ENCODE measurements at regions not wholly inside any gene's neighbourhood (a gene's known extent, or its start where the extent isn't known, plus 50 kb on each side); places are given as distances from the start of the nearest gene placed in this dataset.

DNA sequence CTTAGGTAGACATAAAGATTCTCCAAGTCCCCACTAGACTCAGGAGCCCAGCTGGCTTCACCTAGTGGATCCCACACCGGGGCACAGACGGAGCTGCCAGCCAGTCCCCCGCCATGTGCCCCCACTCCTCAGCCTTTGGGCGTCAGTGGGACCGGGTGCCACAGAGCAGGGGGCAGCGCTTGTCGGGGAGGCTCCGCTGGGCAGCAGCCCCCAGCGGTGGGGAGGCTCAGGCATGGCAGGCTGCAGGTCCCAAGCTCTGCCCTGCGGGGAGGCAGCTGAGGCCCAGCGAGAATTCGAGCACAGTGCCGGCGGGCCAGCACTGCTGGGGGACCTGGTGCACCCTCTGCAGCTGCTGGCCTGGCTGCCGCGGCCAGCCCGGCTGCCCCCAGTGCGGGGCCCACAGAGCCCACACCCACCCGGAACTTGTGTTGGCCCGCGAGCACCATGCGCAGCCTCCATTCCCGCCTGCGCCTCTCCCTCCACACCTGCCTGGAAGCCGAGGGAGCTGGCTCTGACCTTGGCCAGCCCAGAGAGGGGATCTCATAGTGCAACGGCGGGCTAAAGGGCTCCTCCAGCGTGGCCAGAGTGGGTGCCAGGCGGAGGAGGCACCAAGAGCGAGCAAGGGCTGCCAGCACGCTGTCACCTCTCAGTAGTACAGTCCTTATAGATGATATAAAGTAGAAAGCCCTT, 390.7 kb downstream of the PLK2 start:
- Histone ChIP-seq H4K20me1 (ENCODE audit: insufficient read depth, low read length) (no peaks in the 10 kb centered on the region), H2AFZ (ENCODE audit: low read length) (no peak overlapping the region), H3K4me1 (ENCODE audit: low read length) (peaks cover 60% of the 10 kb centered on the region), H3K27ac (ENCODE audit: low read length) (no peak overlapping the region), H3K9ac (ENCODE audit: low read length) (no peak overlapping the region), H3K9me3 (replicated peaks; ENCODE audit: insufficient read depth, low read length) (no peaks in the 10 kb centered on the region), H3K79me2 (ENCODE audit: low read length) (no peaks in the 10 kb centered on the region), H3K4me2 (ENCODE audit: low read depth, low read length) (no peak overlapping the region), H3F3A (ENCODE audit: insufficient read depth, low read length) (peaks cover 28% of the 10 kb centered on the region), H3K4me3 (ENCODE audit: low read length) (no peak overlapping the region), H3K27me3 (replicated peaks; ENCODE audit: insufficient read depth, low read length) (no peaks in the 10 kb centered on the region), H3K9me2 (replicated peaks; ENCODE audit: insufficient read depth, low read length) (no peaks in the 10 kb centered on the region), H3K36me3 (replicated peaks; ENCODE audit: insufficient read depth, low read length) (no peaks in the 10 kb centered on the region)
- TF ChIP-seq, protein P1, sequence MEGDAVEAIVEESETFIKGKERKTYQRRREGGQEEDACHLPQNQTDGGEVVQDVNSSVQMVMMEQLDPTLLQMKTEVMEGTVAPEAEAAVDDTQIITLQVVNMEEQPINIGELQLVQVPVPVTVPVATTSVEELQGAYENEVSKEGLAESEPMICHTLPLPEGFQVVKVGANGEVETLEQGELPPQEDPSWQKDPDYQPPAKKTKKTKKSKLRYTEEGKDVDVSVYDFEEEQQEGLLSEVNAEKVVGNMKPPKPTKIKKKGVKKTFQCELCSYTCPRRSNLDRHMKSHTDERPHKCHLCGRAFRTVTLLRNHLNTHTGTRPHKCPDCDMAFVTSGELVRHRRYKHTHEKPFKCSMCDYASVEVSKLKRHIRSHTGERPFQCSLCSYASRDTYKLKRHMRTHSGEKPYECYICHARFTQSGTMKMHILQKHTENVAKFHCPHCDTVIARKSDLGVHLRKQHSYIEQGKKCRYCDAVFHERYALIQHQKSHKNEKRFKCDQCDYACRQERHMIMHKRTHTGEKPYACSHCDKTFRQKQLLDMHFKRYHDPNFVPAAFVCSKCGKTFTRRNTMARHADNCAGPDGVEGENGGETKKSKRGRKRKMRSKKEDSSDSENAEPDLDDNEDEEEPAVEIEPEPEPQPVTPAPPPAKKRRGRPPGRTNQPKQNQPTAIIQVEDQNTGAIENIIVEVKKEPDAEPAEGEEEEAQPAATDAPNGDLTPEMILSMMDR (IDR thresholded peaks at IDR 0.05; ENCODE audit: low read length): no peak
- DNase-seq: no peak

DNA sequence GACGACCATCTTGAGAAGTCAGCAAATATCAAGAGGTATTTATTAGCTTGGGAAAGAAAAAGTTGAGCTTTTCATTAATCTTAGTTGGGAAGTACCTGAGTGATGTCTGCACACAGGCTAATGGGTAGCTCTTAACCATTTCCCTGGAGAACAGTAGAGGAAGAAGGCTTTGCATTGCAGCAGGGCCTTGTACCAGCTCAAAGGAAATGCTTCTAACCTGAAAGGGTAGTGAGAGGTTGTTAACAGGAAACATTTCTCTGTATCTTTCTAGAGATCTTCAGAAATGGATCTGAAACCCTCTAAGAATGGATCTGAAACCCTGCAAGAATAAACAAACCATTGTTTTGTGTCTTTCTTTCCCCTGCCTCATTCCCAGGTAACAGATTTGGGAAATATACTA, 393.3 kb downstream of the PLK2 start:
- H3K4me2 ChIP-seq (ENCODE audit: low read depth, low read length): peak overlapping the region; percentile 46; the same call in 1 of the 2 replicates
- peak; percentile 71 for DNase-seq

DNA sequence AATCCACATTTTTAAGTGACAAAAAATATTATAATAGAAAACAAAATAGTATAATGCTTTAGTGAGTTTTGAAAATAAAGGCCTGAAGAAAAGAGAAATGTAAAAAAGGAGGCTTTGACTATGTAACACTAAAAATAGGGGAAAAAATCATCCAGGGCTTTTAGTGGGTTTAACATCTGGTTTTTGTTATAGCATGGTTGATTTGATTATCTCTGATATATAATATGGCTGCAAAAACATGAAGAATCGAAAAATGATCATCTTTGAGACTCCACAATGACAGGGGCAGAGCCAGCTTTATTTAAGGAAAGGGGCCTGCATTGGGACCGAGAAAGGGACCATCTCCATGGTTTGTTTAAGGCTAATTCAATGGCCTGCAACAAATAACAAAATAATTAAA, 393.8 kb downstream of the PLK2 start:
- H3K4me1 ChIP-seq (ENCODE audit: low read length): peaks cover 49% of the 10 kb centered on the region
- H3K4me3 ChIP-seq (ENCODE audit: low read length): no peak overlapping the region
- no peaks in the 10 kb centered on the region for H3K9me3 ChIP-seq (replicated peaks; ENCODE audit: insufficient read depth, low read length)
- no peak overlapping the region for H3K9ac ChIP-seq (ENCODE audit: low read length)
- no peak overlapping the region for H2AFZ ChIP-seq (ENCODE audit: low read length)
- peak overlapping the region; percentile 50; the same call in 1 of the 2 replicates for H3K27ac ChIP-seq (ENCODE audit: low read length)
- peak overlapping the region; percentile 46; the same call in 1 of the 2 replicates for H3K4me2 ChIP-seq (ENCODE audit: low read depth, low read length)
- H3K36me3 ChIP-seq (replicated peaks; ENCODE audit: insufficient read depth, low read length): no peaks in the 10 kb centered on the region
- no peaks in the 10 kb centered on the region for H3K27me3 ChIP-seq (replicated peaks; ENCODE audit: insufficient read depth, low read length)
- H4K20me1 ChIP-seq (ENCODE audit: insufficient read depth, low read length): no peaks in the 10 kb centered on the region
- TF ChIP-seq, protein P1 (IDR thresholded peaks at IDR 0.05; ENCODE audit: low read length): no peak
- TF ChIP-seq EZH2phosphoT487 (IDR thresholded peaks at IDR 0.05; ENCODE audit: low read length) (no peak), EZH2 (optimal IDR thresholded peaks at IDR 0.05; ENCODE audit: low read depth, low read length) (no peak)
- H3K9me2 ChIP-seq (replicated peaks; ENCODE audit: insufficient read depth, low read length): no peaks in the 10 kb centered on the region
- H3K79me2 ChIP-seq (ENCODE audit: low read length): no peaks in the 10 kb centered on the region
- DNase-seq: no peak
- H3F3A ChIP-seq (ENCODE audit: insufficient read depth, low read length): peaks cover 14% of the 10 kb centered on the region

More for the DNA sequence above, 393.3 kb downstream of the PLK2 start:
- H3K4me3 ChIP-seq (ENCODE audit: low read length): no peak overlapping the region
- no peaks in the 10 kb centered on the region for H3K9me3 ChIP-seq (replicated peaks; ENCODE audit: insufficient read depth, low read length)
- H3K36me3 ChIP-seq (replicated peaks; ENCODE audit: insufficient read depth, low read length): no peaks in the 10 kb centered on the region
- no peaks in the 10 kb centered on the region for H3K9me2 ChIP-seq (replicated peaks; ENCODE audit: insufficient read depth, low read length)
- no peaks in the 10 kb centered on the region for H4K20me1 ChIP-seq (ENCODE audit: insufficient read depth, low read length)
- H3K9ac ChIP-seq (ENCODE audit: low read length): no peak overlapping the region
- peak overlapping the region; percentile 50; the same call in 1 of the 2 replicates for H3K27ac ChIP-seq (ENCODE audit: low read length)
- H3K4me1 ChIP-seq (ENCODE audit: low read length): peaks cover 53% of the 10 kb centered on the region
- peaks cover 19% of the 10 kb centered on the region for H3F3A ChIP-seq (ENCODE audit: insufficient read depth, low read length)
- no peak overlapping the region for H2AFZ ChIP-seq (ENCODE audit: low read length)
- TF ChIP-seq EZH2 (optimal IDR thresholded peaks at IDR 0.05; ENCODE audit: low read depth, low read length) (no peak), EZH2phosphoT487 (IDR thresholded peaks at IDR 0.05; ENCODE audit: low read length) (no peak)
- TF ChIP-seq, protein P1 (IDR thresholded peaks at IDR 0.05; ENCODE audit: low read length): no peak
- H3K27me3 ChIP-seq (replicated peaks; ENCODE audit: insufficient read depth, low read length): no peaks in the 10 kb centered on the region
- H3K79me2 ChIP-seq (ENCODE audit: low read length): no peaks in the 10 kb centered on the region

Measured in MM.1S (cell line).